Ovary (tissue), 3 donors: ENCODE measurements at regions not wholly inside any gene's neighbourhood (a gene's known extent, or its start where the extent isn't known, plus 50 kb on each side); places are given as distances from the start of the nearest gene placed in this dataset.

Experiments used
- EP300 ChIP-seq: sonication (generic); formaldehyde crosslinking; IDR thresholded peaks from one replicate; pipeline ENCODE4 v1.6.1; 2017; ENCODE audit warnings: antibody characterized with exemption
- POLR2A ChIP-seq: fragments of 450-650 bp; IDR thresholded peaks from one replicate; pipeline ENCODE4 v1.6.1; 2017; ENCODE audit warnings: antibody characterized with exemption, mild to moderate bottlenecking, moderate library complexity
- TF ChIP-seq, protein P1 (sequence below), 3 donors: fragments of 450-650 bp in 2 of 3; fragments of 200-600 bp in 1 of 3; IDR thresholded peaks; one replicate each; pipeline versions ENCODE4 v1.5.1 to v1.8.0; 2016 to 2022; ENCODE audit warnings: antibody characterized with exemption in 3 of 3, mild to moderate bottlenecking in 1 of 3
- donor health status: DM: no; HTN: no; CAD: no.

DNA sequence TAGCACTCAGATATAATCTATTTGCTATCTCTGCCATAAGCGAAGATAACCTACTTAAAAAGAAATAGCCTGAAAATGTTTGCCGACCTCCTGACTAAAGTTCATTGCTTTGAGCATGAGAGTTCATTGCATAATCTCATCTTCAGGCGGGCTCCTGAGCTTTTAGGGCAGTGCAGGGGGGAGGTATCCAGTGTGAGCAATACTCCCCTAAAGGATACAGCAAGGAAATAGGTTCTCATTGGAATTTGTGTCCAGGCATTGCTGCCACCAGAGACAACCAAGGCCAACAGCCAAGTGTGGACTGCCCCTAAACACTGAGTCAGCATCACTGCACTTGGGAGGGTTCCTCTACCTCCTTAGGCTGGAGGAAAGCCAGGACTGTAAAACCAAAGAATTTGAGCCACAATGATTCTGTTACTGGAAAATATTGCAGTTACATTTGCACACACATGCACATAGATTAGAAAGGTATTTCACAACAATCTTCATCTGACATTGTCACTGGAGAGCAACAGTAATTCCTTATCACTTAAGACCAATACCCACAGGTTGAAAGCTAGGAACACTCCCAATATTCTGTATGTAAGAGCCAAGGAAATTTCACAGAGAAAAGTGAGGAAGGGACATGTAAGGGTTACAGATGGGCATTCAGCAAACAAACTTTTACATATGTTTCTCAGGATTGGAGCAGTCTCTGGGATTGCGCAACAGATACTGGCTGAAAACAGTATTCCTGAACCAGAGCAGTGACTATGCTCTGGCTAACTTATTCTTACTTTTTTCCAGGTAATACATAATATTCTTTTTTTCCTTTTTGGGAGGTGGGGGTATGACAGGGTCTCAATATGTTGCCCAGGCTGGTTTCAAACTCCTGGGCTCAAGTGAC lies 98.6 kb upstream of the TLE1 start:
- TF ChIP-seq, protein P1, sequence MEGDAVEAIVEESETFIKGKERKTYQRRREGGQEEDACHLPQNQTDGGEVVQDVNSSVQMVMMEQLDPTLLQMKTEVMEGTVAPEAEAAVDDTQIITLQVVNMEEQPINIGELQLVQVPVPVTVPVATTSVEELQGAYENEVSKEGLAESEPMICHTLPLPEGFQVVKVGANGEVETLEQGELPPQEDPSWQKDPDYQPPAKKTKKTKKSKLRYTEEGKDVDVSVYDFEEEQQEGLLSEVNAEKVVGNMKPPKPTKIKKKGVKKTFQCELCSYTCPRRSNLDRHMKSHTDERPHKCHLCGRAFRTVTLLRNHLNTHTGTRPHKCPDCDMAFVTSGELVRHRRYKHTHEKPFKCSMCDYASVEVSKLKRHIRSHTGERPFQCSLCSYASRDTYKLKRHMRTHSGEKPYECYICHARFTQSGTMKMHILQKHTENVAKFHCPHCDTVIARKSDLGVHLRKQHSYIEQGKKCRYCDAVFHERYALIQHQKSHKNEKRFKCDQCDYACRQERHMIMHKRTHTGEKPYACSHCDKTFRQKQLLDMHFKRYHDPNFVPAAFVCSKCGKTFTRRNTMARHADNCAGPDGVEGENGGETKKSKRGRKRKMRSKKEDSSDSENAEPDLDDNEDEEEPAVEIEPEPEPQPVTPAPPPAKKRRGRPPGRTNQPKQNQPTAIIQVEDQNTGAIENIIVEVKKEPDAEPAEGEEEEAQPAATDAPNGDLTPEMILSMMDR (IDR thresholded peaks at IDR 0.05): no peak
- TF ChIP-seq POLR2A: no peak
- no peak for TF ChIP-seq EP300
